GM23338 (cell line): ENCODE measurements at regions not wholly inside any gene's neighbourhood (a gene's known extent, or its start where the extent isn't known, plus 50 kb on each side); places are given as distances from the start of the nearest gene placed in this dataset.

Source experiments
- ATAC-seq: fragments of 200-7000 bp; cut with Tn5 transposase; 3 replicates; pipeline ENCODE4 v1.9.1; 2020
- DNase-seq: peaks from one replicate; pipeline ENCODE4 v3.0.0-alpha.2; 2015; ENCODE audit warnings: low spot score
- H2AFZ ChIP-seq: fragments of 200-600 bp; sonication (generic); 2 replicates; pipeline ENCODE4 v1.8.0; 2016; ENCODE audit warnings: antibody characterized with exemption, mild to moderate bottlenecking, moderate library complexity
- H3F3A ChIP-seq: fragments of 200-600 bp; sonication (generic); replicated peaks from 2 replicates; pipeline ENCODE4 v1.8.0; 2017; ENCODE audit warnings: antibody characterized with exemption, mixed run types, low read depth
- H3K27ac ChIP-seq: fragments of 200-600 bp; sonication (generic); 2 replicates; pipeline ENCODE4 v1.6.1; 2016; ENCODE audit warnings: low read depth
- H3K27me3 ChIP-seq: fragments of 200-600 bp; sonication (generic); 2 replicates; pipeline ENCODE4 v1.8.0; 2016; ENCODE audit warnings: mild to moderate bottlenecking, mixed run types, moderate library complexity; ENCODE audit not compliant: insufficient read depth
- H3K36me3 ChIP-seq: fragments of 200-600 bp; sonication (generic); 2 replicates; pipeline ENCODE4 v1.8.0; 2016; ENCODE audit warnings: mild to moderate bottlenecking; ENCODE audit not compliant: insufficient read depth
- H3K4me1 ChIP-seq: fragments of 200-600 bp; sonication (generic); 2 replicates; pipeline ENCODE4 v1.8.0; 2016; ENCODE audit warnings: mild to moderate bottlenecking, moderate library complexity; ENCODE audit not compliant: insufficient read depth
- H3K4me2 ChIP-seq: fragments of 200-600 bp; sonication (generic); 2 replicates; pipeline ENCODE4 v1.7.1; 2017; ENCODE audit warnings: mixed run types
- H3K4me3 ChIP-seq: fragments of 200-600 bp; sonication (generic); 2 replicates; pipeline ENCODE4 v1.6.1; 2016; ENCODE audit warnings: mixed run types
- H3K79me2 ChIP-seq: fragments of 200-600 bp; sonication (generic); replicated peaks from 2 replicates; pipeline ENCODE4 v1.8.0; 2017; ENCODE audit warnings: mild to moderate bottlenecking; ENCODE audit not compliant: insufficient read depth
- H3K9me2 ChIP-seq: fragments of 200-600 bp; sonication (generic); 2 replicates; pipeline ENCODE4 v1.8.0; 2017; ENCODE audit not compliant: insufficient read depth
- H4K20me1 ChIP-seq: fragments of 200-600 bp; sonication (generic); replicated peaks from 2 replicates; pipeline ENCODE4 v1.8.0; 2017; ENCODE audit warnings: mild to moderate bottlenecking; ENCODE audit not compliant: insufficient read depth
- H3K27ac Mint-ChIP-seq: 2 replicates; pipeline ENCODE4 v1.8.0; 2020; ENCODE audit warnings: inconsistent platforms, mild to moderate bottlenecking, moderate library complexity, mixed read lengths
- H3K27me3 Mint-ChIP-seq: 3 replicates; pipeline ENCODE4 v1.8.0; 2022; ENCODE audit warnings: low read depth, mild to moderate bottlenecking, moderate library complexity, mixed read lengths, inconsistent platforms; ENCODE audit not compliant: insufficient read depth, poor library complexity
- H3K36me3 Mint-ChIP-seq: 3 replicates; pipeline ENCODE4 v1.8.0; 2021; ENCODE audit warnings: low read depth, mild to moderate bottlenecking, inconsistent platforms, moderate library complexity, mixed read lengths
- H3K4me1 Mint-ChIP-seq: 3 replicates; pipeline ENCODE4 v1.8.0; 2020; ENCODE audit warnings: mild to moderate bottlenecking, inconsistent platforms, mixed read lengths
- H3K4me3 Mint-ChIP-seq: 3 replicates; pipeline ENCODE4 v1.8.0; 2021; ENCODE audit warnings: moderate library complexity, mild to moderate bottlenecking, inconsistent platforms, mixed read lengths
- H3K9me3 Mint-ChIP-seq: 3 replicates; pipeline ENCODE4 v1.8.0; 2020; ENCODE audit warnings: moderate library complexity, mild to moderate bottlenecking, inconsistent platforms, mixed read lengths
- CREB1 ChIP-seq: fragments of 250-450 bp; sonication (Bioruptor Pico); IDR thresholded peaks from 2 replicates; pipeline ENCODE4 v1.5.0; 2020; ENCODE audit warnings: low read depth, mild to moderate bottlenecking, moderate library complexity
- CTCF ChIP-seq, 2 experiments: fragments of 200-600 bp in 1 of 2; sonication (generic) in 1 of 2; conservative IDR thresholded peaks; 2 replicates each; pipeline versions ENCODE4 v1.5.1 to v1.6.1; 2016 to 2017; ENCODE audit warnings: antibody characterized with exemption in 2 of 2, low read depth in 2 of 2, mild to moderate bottlenecking in 2 of 2, moderate library complexity in 1 of 2
- EZH2 ChIP-seq: fragments of 200-600 bp; sonication (generic); IDR thresholded peaks from one replicate; pipeline ENCODE4 v1.8.0; 2017; ENCODE audit warnings: antibody characterized with exemption, mild to moderate bottlenecking, low read depth; ENCODE audit not compliant: unreplicated experiment
- NANOG ChIP-seq: IDR thresholded peaks from 2 replicates; pipeline ENCODE4 v1.6.1; 2016; ENCODE audit warnings: antibody characterized with exemption, borderline replicate concordance
- POLR2AphosphoS5 ChIP-seq: IDR thresholded peaks from 2 replicates; pipeline ENCODE4 v1.6.1; 2016; ENCODE audit warnings: antibody characterized with exemption, low read depth
- STAT1 ChIP-seq: IDR thresholded peaks from one replicate; pipeline ENCODE4 v1.6.1; 2016; ENCODE audit warnings: antibody characterized with exemption; ENCODE audit not compliant: unreplicated experiment
- ZNF462 ChIP-seq: fragments of 250-450 bp; sonication (Bioruptor Pico); IDR thresholded peaks from 2 replicates; pipeline ENCODE4 v1.5.0; 2020; ENCODE audit warnings: mild to moderate bottlenecking, moderate library complexity

GRCh38 chrX:73987166-73987565 is 134.7 kb upstream of the XIST start:
- H3K36me3 ChIP-seq: no peaks in the 10 kb centered on the region
- TF ChIP-seq STAT1: no peak
- no peak for TF ChIP-seq POLR2AphosphoS5
- H3K4me3 ChIP-seq: no peak overlapping the region
- H2AFZ ChIP-seq: no peak overlapping the region
- no peak for DNase-seq
- H4K20me1 ChIP-seq: no peaks in the 10 kb centered on the region
- H3K27ac ChIP-seq: no peak overlapping the region
- H3K79me2 ChIP-seq: peaks cover 75% of the 10 kb centered on the region
- no peak overlapping the region for H3K4me2 ChIP-seq
- no peaks in the 10 kb centered on the region for H3K9me2 ChIP-seq
- H3K4me1 ChIP-seq: peaks cover 2% of the 10 kb centered on the region
- Mint-ChIP-seq H3K4me3 (no peak overlapping the region), H3K9me3 (peaks cover 2% of the 10 kb centered on the region; the same call in 2 of the 3 replicates), H3K27me3 (no peaks in the 10 kb centered on the region), H3K27ac (no peak overlapping the region), H3K4me1 (no peaks in the 10 kb centered on the region), H3K36me3 (peaks cover 42% of the 10 kb centered on the region; the same call in 2 of the 3 replicates)
- no peak for ATAC-seq
- no peaks in the 10 kb centered on the region for H3K27me3 ChIP-seq
- H3F3A ChIP-seq: no peaks in the 10 kb centered on the region

GRCh38 chrX:73979551-73980131 is 127.1 kb upstream of the XIST start:
- peaks cover 85% of the 10 kb centered on the region for H3K79me2 ChIP-seq
- TF ChIP-seq EZH2 (no peak), NANOG (peak; percentile 67; the same call in 1 of the 2 replicates)
- no peaks in the 10 kb centered on the region for H3K9me2 ChIP-seq
- H3K4me1 Mint-ChIP-seq: peaks cover 31% of the 10 kb centered on the region
- no peaks in the 10 kb centered on the region for H3F3A ChIP-seq
- H3K4me3 Mint-ChIP-seq: 0 out of 3 replicates have a peak overlapping the region, but pooled peaks have one; percentile 19
- no peaks in the 10 kb centered on the region for H4K20me1 ChIP-seq
- 0 out of 2 replicates have a peak overlapping the region, but pooled peaks have one; percentile 1 for H3K4me2 ChIP-seq
- peaks cover 45% of the 10 kb centered on the region for H3K4me1 ChIP-seq
- DNase-seq (peak; percentile 40), ATAC-seq (peak; percentile 56; the same call in 2 of the 3 replicates)
- no peaks in the 10 kb centered on the region for H3K9me3 Mint-ChIP-seq
- no peak overlapping the region for H3K27ac Mint-ChIP-seq
- H3K27me3 ChIP-seq: no peaks in the 10 kb centered on the region
- no peak overlapping the region for H3K4me3 ChIP-seq
- H2AFZ ChIP-seq: no peak overlapping the region
- peak overlapping the region; percentile 93 for H3K27ac ChIP-seq
- peaks cover 2% of the 10 kb centered on the region for H3K27me3 Mint-ChIP-seq
- no peaks in the 10 kb centered on the region for H3K36me3 ChIP-seq
- peaks cover 15% of the 10 kb centered on the region; the same call in 2 of the 3 replicates for H3K36me3 Mint-ChIP-seq

GRCh38 chrX:73977542-73978169 is 125.1 kb upstream of the XIST start:
- H3K9me3 Mint-ChIP-seq: no peaks in the 10 kb centered on the region
- Histone ChIP-seq H3K79me2 (peaks cover 85% of the 10 kb centered on the region), H3F3A (no peaks in the 10 kb centered on the region), H2AFZ (no peak overlapping the region), H3K9me2 (no peaks in the 10 kb centered on the region), H4K20me1 (no peaks in the 10 kb centered on the region), H3K27me3 (no peaks in the 10 kb centered on the region), H3K4me2 (peak overlapping the region; percentile 56; the same call in 1 of the 2 replicates), H3K27ac (peak overlapping the region; percentile 93), H3K4me3 (0 out of 2 replicates have a peak overlapping the region, but pooled peaks have one; percentile 26), H3K36me3 (no peaks in the 10 kb centered on the region), H3K4me1 (peaks cover 45% of the 10 kb centered on the region)
- peaks cover 31% of the 10 kb centered on the region for H3K4me1 Mint-ChIP-seq
- ATAC-seq (peak; percentile 83), DNase-seq (peak; percentile 23)
- peaks cover 2% of the 10 kb centered on the region for H3K27me3 Mint-ChIP-seq
- no peaks in the 10 kb centered on the region; the same call in 2 of the 3 replicates for H3K36me3 Mint-ChIP-seq
- H3K27ac Mint-ChIP-seq: peak overlapping the region; percentile 94
- H3K4me3 Mint-ChIP-seq: peak overlapping the region; percentile 41; the same call in 1 of the 3 replicates
- no peak for TF ChIP-seq ZNF462 (CRISPR knock-in tag)
- TF ChIP-seq STAT1: no peak
- no peak for TF ChIP-seq CREB1 (CRISPR knock-in tag)
- TF ChIP-seq CTCF (conservative IDR thresholded peaks at IDR 0.05; ENCODE audit: low read depth in 2 of 2): no peak
